CD4-positive, alpha-beta T cell (primary cell): ENCODE measurements at regions not wholly inside any gene's neighbourhood (a gene's known extent, or its start where the extent isn't known, plus 50 kb on each side); places are given as distances from the start of the nearest gene placed in this dataset.
A peak's percentile ranks its signal among the peaks of the same experiment; 100 is the strongest.

ENCODE experiments used
- ATAC-seq: fragments of 200-7000 bp; cut with Tn5 transposase; one replicate; pipeline ENCODE4 v1.10.0; 2022; ENCODE audit warnings: mild to moderate bottlenecking; ENCODE audit not compliant: poor library complexity
- CTCF ChIA-PET: fragments of 350-600 bp; sonication (Branson Sonifier 250); formaldehyde crosslinking; loops from one replicate; lab custom pipeline; 2021; ENCODE audit warnings: antibody characterized with exemption, inconsistent platforms; lab: Charles Lee
- POLR2A ChIA-PET: fragments of 350-600 bp; sonication (Branson Sonifier 250); formaldehyde crosslinking; loops from one replicate; lab custom pipeline; 2021; ENCODE audit warnings: antibody characterized with exemption, inconsistent platforms; lab: Charles Lee
- DNase-seq, 14 experiments: peaks; one replicate each; pipeline ENCODE4 v3.0.0-alpha.2; 2013 to 2020; ENCODE audit warnings: mixed read lengths in 2 of 14
- H3K27ac ChIP-seq, 2 donors: one replicate each; pipeline versions ENCODE4 v1.5.1 to v1.7.0; 2013; ENCODE audit warnings: low read length in 2 of 2, low read depth in 1 of 2, mild to moderate bottlenecking in 1 of 2
- H3K27me3 ChIP-seq, 2 experiments: 1 replicate in 1 of 2; 2 replicates in 1 of 2; pipeline versions ENCODE4 v1.6.1 to v1.7.0; 2013; ENCODE audit warnings: low read length in 2 of 2, control low read depth in 1 of 2, mild to moderate bottlenecking in 1 of 2, moderate library complexity in 1 of 2; ENCODE audit not compliant: insufficient read depth in 2 of 2, control insufficient read depth in 1 of 2
- H3K36me3 ChIP-seq: one replicate; pipeline ENCODE4 v1.6.1; 2013; ENCODE audit warnings: low read length, control low read depth; ENCODE audit not compliant: insufficient read depth
- H3K4me1 ChIP-seq: one replicate; pipeline ENCODE4 v1.6.1; 2013; ENCODE audit warnings: low read length, control low read depth; ENCODE audit not compliant: insufficient read depth
- H3K4me3 ChIP-seq: one replicate; pipeline ENCODE4 v1.5.1; 2013; ENCODE audit warnings: mild to moderate bottlenecking, low read length, moderate library complexity
- H3K9me3 ChIP-seq, 2 experiments: 1 replicate in 1 of 2; 2 replicates in 1 of 2; pipeline versions ENCODE4 v1.6.1 to v1.7.0; 2013; ENCODE audit warnings: low read length in 2 of 2, mild to moderate bottlenecking in 2 of 2, control low read depth in 1 of 2, moderate library complexity in 1 of 2; ENCODE audit not compliant: control insufficient read depth in 1 of 2, insufficient read depth in 1 of 2
- H3K27ac Mint-ChIP-seq: one replicate; pipeline ENCODE4 v1.8.0; 2020; ENCODE audit warnings: mixed read lengths
- H3K27me3 Mint-ChIP-seq: one replicate; pipeline ENCODE4 v1.8.0; 2021; ENCODE audit warnings: mixed read lengths
- H3K36me3 Mint-ChIP-seq: one replicate; pipeline ENCODE4 v1.8.0; 2021; ENCODE audit warnings: low read depth, mixed read lengths
- H3K4me1 Mint-ChIP-seq: one replicate; pipeline ENCODE4 v1.8.0; 2021; ENCODE audit warnings: low read depth, mixed read lengths
- H3K4me3 Mint-ChIP-seq: one replicate; pipeline ENCODE4 v1.8.0; 2020; ENCODE audit warnings: mild to moderate bottlenecking, mixed read lengths
- H3K9me3 Mint-ChIP-seq: one replicate; pipeline ENCODE4 v1.8.0; 2020; ENCODE audit warnings: mixed read lengths
- CTCF ChIP-seq: fragments of 200-600 bp; IDR thresholded peaks from one replicate; pipeline ENCODE4 v1.8.0; 2022; ENCODE audit warnings: antibody characterized with exemption, mild to moderate bottlenecking
- intact Hi-C, 2 experiments: fragments of 100-400 bp; cut with DNase I in 1 of 2; cut with micrococcal nuclease in 1 of 2; formaldehyde crosslinking; loops; one replicate each; pipeline versions ENCODE4 v1.15.1 to v1.9.0; 2023 to 2025; cut with DNase I, micrococcal nuclease

- peaks cover 35% of the 10 kb centered on the region for H3K4me1 Mint-ChIP-seq
- H3K9me3 Mint-ChIP-seq = no peaks in the 10 kb centered on the region
- peaks cover 23% of the 10 kb centered on the region for H3K36me3 Mint-ChIP-seq
- ATAC-seq (peak; percentile 90), DNase-seq (peak; percentile 83 to 97 (median 93))
- ChIA-PET CTCF (interaction anchor here (1.0 to 1.7 kb wide), 4 partner anchors 99 to 597 kb away, joined by 3 to 5 read pairs (median 3); partner anchors contain the start of genes NCKIPSD and ZNF589), POLR2A (interaction anchor here (0.6 to 1.7 kb wide), 8 partner anchors 16 to 1329 kb away, joined by 3 to 5 read pairs (median 3); partner anchors contain the start of genes USP4 and ZNF589)
- Histone ChIP-seq H3K9me3 (no peaks in the 10 kb centered on the region), H3K27ac (peak overlapping the region; percentile 80 to 81), H3K4me1 (peaks cover 19% of the 10 kb centered on the region), H3K36me3 (no peaks in the 10 kb centered on the region), H3K27me3 (no peaks in the 10 kb centered on the region), H3K4me3 (peak overlapping the region; percentile 82)
- intact Hi-C loops = loop anchor here in 1 of 2 experiments (10.0 kb wide), 1 partner anchor 574 kb away; the partner anchor contains the start of gene ELP6
- no peak for TF ChIP-seq CTCF
- H3K4me3 Mint-ChIP-seq = peak overlapping the region; percentile 97
- H3K27me3 Mint-ChIP-seq = no peaks in the 10 kb centered on the region
- peak overlapping the region; percentile 95 for H3K27ac Mint-ChIP-seq
Observed at GRCh38 chr3:48088749-48089466, 72.7 kb upstream of the MAP4 start.

GRCh38 chr3:48088056-48088748 is 72.0 kb upstream of the MAP4 start:
- Histone ChIP-seq H3K4me1 (peaks cover 19% of the 10 kb centered on the region), H3K9me3 (no peaks in the 10 kb centered on the region), H3K4me3 (peak overlapping the region; percentile 82), H3K36me3 (peaks cover 2% of the 10 kb centered on the region), H3K27me3 (no peaks in the 10 kb centered on the region), H3K27ac (peak overlapping the region in 1 of 2 donors; percentile 80)
- intact Hi-C loops = loop anchor here in 1 of 2 experiments (10.0 kb wide), 1 partner anchor 573 kb away; the partner anchor contains the start of gene ELP6
- peaks cover 23% of the 10 kb centered on the region for H3K36me3 Mint-ChIP-seq
- peak overlapping the region; percentile 97 for H3K4me3 Mint-ChIP-seq
- ChIA-PET CTCF (interaction anchor here (1.2 to 1.7 kb wide), 2 partner anchors 153 to 598 kb away, joined by 3 to 5 read pairs; partner anchors contain the start of genes NCKIPSD and ZNF589), POLR2A (interaction anchor here (0.7 to 1.7 kb wide), 6 partner anchors 17 to 1329 kb away, joined by 3 to 5 read pairs (median 4); partner anchors contain the start of genes USP4 and ZNF589)
- no peaks in the 10 kb centered on the region for H3K9me3 Mint-ChIP-seq
- DNase-seq (peak in 6 of 14 experiments; percentile 0 to 55 (median 5)), ATAC-seq (no peak)
- no peak for TF ChIP-seq CTCF
- H3K27ac Mint-ChIP-seq = peak overlapping the region; percentile 95
- H3K27me3 Mint-ChIP-seq = no peaks in the 10 kb centered on the region
- H3K4me1 Mint-ChIP-seq = peaks cover 35% of the 10 kb centered on the region

- no peaks in the 10 kb centered on the region for H3K9me3 Mint-ChIP-seq
- ChIA-PET CTCF (no interaction called here), POLR2A (no interaction called here)
- H3K27me3 Mint-ChIP-seq = no peaks in the 10 kb centered on the region
- intact Hi-C loops = loop anchor here in 1 of 2 experiments (10.0 kb wide), 1 partner anchor 572 kb away; the partner anchor contains the start of gene ELP6
- no peak for DNase-seq
- H3K27ac Mint-ChIP-seq = peak overlapping the region; percentile 95
- Histone ChIP-seq H3K27ac (no peak overlapping the region), H3K27me3 (no peaks in the 10 kb centered on the region), H3K4me1 (peaks cover 19% of the 10 kb centered on the region), H3K4me3 (no peak overlapping the region), H3K9me3 (no peaks in the 10 kb centered on the region), H3K36me3 (peaks cover 2% of the 10 kb centered on the region)
- peaks cover 23% of the 10 kb centered on the region for H3K36me3 Mint-ChIP-seq
- H3K4me3 Mint-ChIP-seq = peak overlapping the region; percentile 96
- ATAC-seq = no peak
- peaks cover 38% of the 10 kb centered on the region for H3K4me1 Mint-ChIP-seq
- TF ChIP-seq CTCF = no peak
Observed at GRCh38 chr3:48086705-48087104, 70.5 kb upstream of the MAP4 start.
